ENCODE measurements at regions not wholly inside any gene's neighbourhood (a gene's known extent, or its start where the extent isn't known, plus 50 kb on each side); places are given as distances from the start of the nearest gene placed in this dataset.

DNA sequence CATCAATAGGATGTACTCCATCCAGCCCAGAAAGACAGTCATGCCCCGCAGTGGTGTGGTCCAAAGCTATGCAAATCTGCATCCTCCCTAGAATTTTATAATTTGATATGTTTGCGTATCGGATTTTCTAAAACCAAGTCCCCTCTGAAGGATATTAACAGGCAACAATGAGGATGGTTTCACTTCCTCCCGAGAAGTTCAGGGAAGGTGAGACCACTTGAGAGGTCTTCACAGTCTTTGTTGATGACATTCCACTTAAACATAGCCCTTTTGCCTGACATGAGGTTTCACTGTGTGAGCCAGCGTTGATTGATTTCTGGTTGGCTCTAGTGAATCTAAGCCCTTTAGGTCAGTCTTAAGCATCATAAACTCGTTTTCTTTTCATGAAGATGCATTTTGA, 276.1 kb downstream of the NR2F2 start:
- Histone ChIP-seq H3K4me3 (ENCODE audit: insufficient read depth, low read depth, low read length) (no peak overlapping the region), H3K56ac (ENCODE audit: extremely low read depth, insufficient read depth, low read length) (no peak overlapping the region), H4K5ac (ENCODE audit: low read depth, low read length) (no peak overlapping the region), H4K91ac (ENCODE audit: insufficient read depth, low read depth, low read length) (no peak overlapping the region), H3K4ac (ENCODE audit: low read depth, low read length) (no peak overlapping the region), H2BK5ac (ENCODE audit: low read depth, low read length, poor library complexity, severe bottlenecking) (no peak overlapping the region), H4K8ac (ENCODE audit: low read depth in 2 of 2, low read length in 2 of 2) (no peak overlapping the region), H3K23ac (ENCODE audit: low read depth, low read length) (no peak overlapping the region), H3K36me3 (ENCODE audit: control insufficient read depth, insufficient read depth, low read length) (no peaks in the 10 kb centered on the region), H2AK9ac (replicated peaks; ENCODE audit: low read depth, low read length, poor library complexity) (no peak overlapping the region), H3K14ac (replicated peaks; ENCODE audit: low read depth, low read length) (no peak overlapping the region), H3K9ac (ENCODE audit: low read depth, low read length) (no peak overlapping the region), H2BK20ac (ENCODE audit: low read depth, low read length) (no peak overlapping the region), H3K27ac (ENCODE audit: insufficient read depth, low read length) (no peak overlapping the region), H2AFZ (replicated peaks; ENCODE audit: low read length, poor library complexity) (no peak overlapping the region), H3K27me3 (ENCODE audit: control insufficient read depth, insufficient read depth, low read length) (no peaks in the 10 kb centered on the region), H4K20me1 (ENCODE audit: insufficient read depth, low read length) (no peaks in the 10 kb centered on the region), H3K9me1 (ENCODE audit: insufficient read depth, low read length) (no peaks in the 10 kb centered on the region), H3K4me2 (ENCODE audit: low read depth, low read length) (no peak overlapping the region), H2BK120ac (ENCODE audit: low read depth, low read length) (no peak overlapping the region), H2AK5ac (ENCODE audit: low read depth, low read length) (no peak overlapping the region), H3K79me1 (ENCODE audit: low read depth in 1 of 2, low read length in 2 of 2) (no peaks in the 10 kb centered on the region), H2BK15ac (ENCODE audit: low read depth, low read length) (no peak overlapping the region), H3K18ac (ENCODE audit: low read depth, low read length) (no peak overlapping the region), H3K9me3 (ENCODE audit: control insufficient read depth, insufficient read depth, low read length) (peaks cover 8% of the 10 kb centered on the region; the same call in 1 of the 2 replicates), H3K4me1 (ENCODE audit: control insufficient read depth, insufficient read depth, low read length) (no peaks in the 10 kb centered on the region)
- WGBS, 2 experiments (ENCODE audit: extremely low coverage in 2 of 2, insufficient read length in 1 of 2): 38% methylated on average over 1 of the region's 6 CpGs; no CpG with 5 or more reads in 1 of the 2 experiments
- intact Hi-C loops (cut with micrococcal nuclease) (no loop called here), dilution Hi-C loops (cut with HindIII; ENCODE audit: low sequenced_read_pairs, unreplicated experiment) (no loop called here), in situ Hi-C loops (cut with MboI; ENCODE audit: low sequenced_read_pairs) (no loop called here)
- TF ChIP-seq FOS (IDR thresholded peaks at IDR 0.05; ENCODE audit: low read depth, low read length) (no peak), MAZ (IDR thresholded peaks at IDR 0.05; ENCODE audit: borderline replicate concordance, low read depth, low read length) (no peak), NFE2L2 (IDR thresholded peaks at IDR 0.05; ENCODE audit: low read depth, low read length) (no peak), MAFK (IDR thresholded peaks at IDR 0.05; ENCODE audit: low read depth, low read length) (no peak), CHD1 (IDR thresholded peaks at IDR 0.05; ENCODE audit: low read depth, low read length) (no peak), BHLHE40 (IDR thresholded peaks at IDR 0.05; ENCODE audit: low read depth, low read length) (no peak), MXI1 (IDR thresholded peaks at IDR 0.05; ENCODE audit: borderline replicate concordance, low read depth, low read length) (no peak)
- TF ChIP-seq, protein P1, sequence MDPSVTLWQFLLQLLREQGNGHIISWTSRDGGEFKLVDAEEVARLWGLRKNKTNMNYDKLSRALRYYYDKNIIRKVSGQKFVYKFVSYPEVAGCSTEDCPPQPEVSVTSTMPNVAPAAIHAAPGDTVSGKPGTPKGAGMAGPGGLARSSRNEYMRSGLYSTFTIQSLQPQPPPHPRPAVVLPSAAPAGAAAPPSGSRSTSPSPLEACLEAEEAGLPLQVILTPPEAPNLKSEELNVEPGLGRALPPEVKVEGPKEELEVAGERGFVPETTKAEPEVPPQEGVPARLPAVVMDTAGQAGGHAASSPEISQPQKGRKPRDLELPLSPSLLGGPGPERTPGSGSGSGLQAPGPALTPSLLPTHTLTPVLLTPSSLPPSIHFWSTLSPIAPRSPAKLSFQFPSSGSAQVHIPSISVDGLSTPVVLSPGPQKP (IDR thresholded peaks at IDR 0.05; ENCODE audit: borderline replicate concordance, low read depth, low read length): no peak
- TF ChIP-seq, protein P2, sequence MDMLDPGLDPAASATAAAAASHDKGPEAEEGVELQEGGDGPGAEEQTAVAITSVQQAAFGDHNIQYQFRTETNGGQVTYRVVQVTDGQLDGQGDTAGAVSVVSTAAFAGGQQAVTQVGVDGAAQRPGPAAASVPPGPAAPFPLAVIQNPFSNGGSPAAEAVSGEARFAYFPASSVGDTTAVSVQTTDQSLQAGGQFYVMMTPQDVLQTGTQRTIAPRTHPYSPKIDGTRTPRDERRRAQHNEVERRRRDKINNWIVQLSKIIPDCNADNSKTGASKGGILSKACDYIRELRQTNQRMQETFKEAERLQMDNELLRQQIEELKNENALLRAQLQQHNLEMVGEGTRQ (IDR thresholded peaks at IDR 0.05; ENCODE audit: low read depth, low read length): no peak
- no peak for ATAC-seq (ENCODE audit: low read depth)
- BruUV-seq (replicated peaks): no TSS peak
- DNase-seq: no peak
- ChIA-PET CTCF (no interaction called here), POLR2A (ENCODE audit: unreplicated experiment) (no interaction called here)

Data from IMR-90 (cell line).